ENCODE measurements at regions not wholly inside any gene's neighbourhood (a gene's known extent, or its start where the extent isn't known, plus 50 kb on each side); places are given as distances from the start of the nearest gene placed in this dataset.
A peak's percentile ranks its signal among the peaks of the same experiment; 100 is the strongest.

- no peak for DNase-seq (ENCODE audit: low read depth)
Observed at GRCh38 chr4:54545663-54546424, 111.9 kb upstream of the KIT start.

- DNase-seq (ENCODE audit: low read depth), result no peak
Observed at GRCh38 chr4:54547299-54548097, 110.3 kb upstream of the KIT start.

GRCh38 chr4:54548098-54548620 is 109.6 kb upstream of the KIT start:
- no peak for DNase-seq (ENCODE audit: low read depth)

GRCh38 chr4:54548831-54549460 is 108.8 kb upstream of the KIT start:
- DNase-seq (ENCODE audit: low read depth), result no peak

GRCh38 chr4:54550395-54551171 is 107.2 kb upstream of the KIT start:
- DNase-seq (ENCODE audit: low read depth), result no peak

GRCh38 chr4:54553001-54553400 is 104.8 kb upstream of the KIT start:
- DNase-seq (ENCODE audit: low read depth), result no peak

GRCh38 chr4:54554339-54554990 is 103.3 kb upstream of the KIT start:
- DNase-seq (ENCODE audit: low read depth), result no peak

- no peak for DNase-seq (ENCODE audit: low read depth)
Observed at GRCh38 chr4:54556051-54556450, 101.7 kb upstream of the KIT start.

- DNase-seq (ENCODE audit: low read depth), result no peak
Observed at GRCh38 chr4:54556587-54556986, 101.2 kb upstream of the KIT start.

- no peak for DNase-seq (ENCODE audit: low read depth)
Observed at GRCh38 chr4:54558889-54559677, 98.7 kb upstream of the KIT start.

- DNase-seq (ENCODE audit: low read depth), result no peak
Observed at GRCh38 chr4:54560513-54560912, 97.2 kb upstream of the KIT start.

GRCh38 chr4:54561940-54562339 is 95.8 kb upstream of the KIT start:
- DNase-seq (ENCODE audit: low read depth), result no peak

GRCh38 chr4:54566608-54567007 is 91.1 kb upstream of the KIT start:
- DNase-seq (ENCODE audit: low read depth), result no peak

- no peak for DNase-seq (ENCODE audit: low read depth)
Observed at GRCh38 chr4:54567327-54567726, 90.4 kb upstream of the KIT start.

GRCh38 chr4:54568184-54568583 is 89.6 kb upstream of the KIT start:
- DNase-seq (ENCODE audit: low read depth), result peak; percentile 85

- DNase-seq (ENCODE audit: low read depth), result no peak
Observed at GRCh38 chr4:54570822-54571221, 86.9 kb upstream of the KIT start.

GRCh38 chr4:54571293-54572151 is 86.2 kb upstream of the KIT start:
- no peak for DNase-seq (ENCODE audit: low read depth)

GRCh38 chr4:54572152-54572542 is 85.6 kb upstream of the KIT start:
- DNase-seq (ENCODE audit: low read depth), result no peak

GRCh38 chr4:54574500-54574899 is 83.3 kb upstream of the KIT start:
- no peak for DNase-seq (ENCODE audit: low read depth)

GRCh38 chr4:54575919-54576318 is 81.8 kb upstream of the KIT start:
- DNase-seq (ENCODE audit: low read depth), result no peak

Data from HS-5 (cell line).